HCT116 (cell line): ENCODE measurements at regions not wholly inside any gene's neighbourhood (a gene's known extent, or its start where the extent isn't known, plus 50 kb on each side); places are given as distances from the start of the nearest gene placed in this dataset.

ENCODE experiments used
- CBX3 ChIP-seq: IDR thresholded peaks from 2 replicates; pipeline ENCODE4 v1.6.1; 2012; ENCODE audit warnings: low read depth
- EZH2 ChIP-seq: fragments of 200-600 bp; sonication (generic); IDR thresholded peaks from 2 replicates; pipeline ENCODE4 v1.6.1; 2017; ENCODE audit warnings: antibody characterized with exemption, mixed run types
- EZH2phosphoT487 ChIP-seq: fragments of 200-600 bp; IDR thresholded peaks from 2 replicates; pipeline ENCODE4 v1.6.1; 2018; ENCODE audit warnings: antibody characterized with exemption, borderline replicate concordance
- POLR2A ChIP-seq: IDR thresholded peaks from 2 replicates; pipeline ENCODE4 v1.7.0; 2011; ENCODE audit warnings: borderline replicate concordance; ENCODE audit not compliant: insufficient read depth, insufficient read length; ENCODE audit errors: extremely low read depth
- POLR2AphosphoS5 ChIP-seq: IDR thresholded peaks from 2 replicates; pipeline ENCODE4 v1.6.1; 2011; ENCODE audit warnings: mild to moderate bottlenecking, low read depth, low read length, moderate library complexity
- RAD21 ChIP-seq: IDR thresholded peaks from 2 replicates; pipeline ENCODE4 v1.6.1; 2012; ENCODE audit warnings: low read depth, mild to moderate bottlenecking
- REST ChIP-seq: IDR thresholded peaks from 2 replicates; pipeline ENCODE4 v1.6.1; 2012; ENCODE audit warnings: low read depth
- TF ChIP-seq, protein P1 (sequence below), 3 experiments: fragments of 200-600 bp in 1 of 3; sonication (generic) in 1 of 3; IDR thresholded peaks in 2 of 3; conservative IDR thresholded peaks in 1 of 3; 2 replicates each; pipeline ENCODE4 v1.5.1; 2012 to 2017; ENCODE audit warnings: low read depth in 2 of 3, low read length in 2 of 3, antibody characterized with exemption in 1 of 3, borderline replicate concordance in 1 of 3, control low read depth in 1 of 3, mild to moderate bottlenecking in 1 of 3, mixed read lengths in 1 of 3, mixed run types in 1 of 3, moderate library complexity in 1 of 3; ENCODE audit not compliant: insufficient read depth in 1 of 3

DNA sequence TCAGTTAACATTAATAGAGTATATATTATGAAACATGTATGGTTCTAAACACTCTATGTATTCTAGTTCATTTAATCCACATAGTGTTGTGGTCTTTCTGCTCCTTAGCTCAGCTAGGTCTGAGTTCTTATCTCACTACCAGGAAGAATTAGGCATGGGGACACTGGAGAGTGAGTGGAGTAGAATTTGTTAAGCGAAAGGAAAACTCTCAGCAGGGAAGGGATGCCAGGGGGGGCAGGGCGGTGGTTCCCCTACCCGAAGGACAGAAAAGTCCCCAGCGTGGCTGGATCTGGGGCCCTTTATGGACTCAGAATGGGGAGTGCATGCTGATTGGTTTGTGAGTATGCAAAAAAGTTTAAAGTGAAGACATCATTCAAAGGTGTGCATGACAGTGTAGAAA lies 727.5 kb downstream of the TBC1D32 start:
- TF ChIP-seq, protein P1, sequence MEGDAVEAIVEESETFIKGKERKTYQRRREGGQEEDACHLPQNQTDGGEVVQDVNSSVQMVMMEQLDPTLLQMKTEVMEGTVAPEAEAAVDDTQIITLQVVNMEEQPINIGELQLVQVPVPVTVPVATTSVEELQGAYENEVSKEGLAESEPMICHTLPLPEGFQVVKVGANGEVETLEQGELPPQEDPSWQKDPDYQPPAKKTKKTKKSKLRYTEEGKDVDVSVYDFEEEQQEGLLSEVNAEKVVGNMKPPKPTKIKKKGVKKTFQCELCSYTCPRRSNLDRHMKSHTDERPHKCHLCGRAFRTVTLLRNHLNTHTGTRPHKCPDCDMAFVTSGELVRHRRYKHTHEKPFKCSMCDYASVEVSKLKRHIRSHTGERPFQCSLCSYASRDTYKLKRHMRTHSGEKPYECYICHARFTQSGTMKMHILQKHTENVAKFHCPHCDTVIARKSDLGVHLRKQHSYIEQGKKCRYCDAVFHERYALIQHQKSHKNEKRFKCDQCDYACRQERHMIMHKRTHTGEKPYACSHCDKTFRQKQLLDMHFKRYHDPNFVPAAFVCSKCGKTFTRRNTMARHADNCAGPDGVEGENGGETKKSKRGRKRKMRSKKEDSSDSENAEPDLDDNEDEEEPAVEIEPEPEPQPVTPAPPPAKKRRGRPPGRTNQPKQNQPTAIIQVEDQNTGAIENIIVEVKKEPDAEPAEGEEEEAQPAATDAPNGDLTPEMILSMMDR (IDR thresholded peaks at IDR 0.05 in 2 of 3, conservative IDR thresholded peaks at IDR 0.05 in 1 of 3; ENCODE audit: borderline replicate concordance in 1 of 3, insufficient read depth in 1 of 3, low read depth in 2 of 3, low read length in 2 of 3) = no peak
- no peak for TF ChIP-seq EZH2
- no peak for TF ChIP-seq REST
- no peak for TF ChIP-seq CBX3
- no peak for TF ChIP-seq POLR2A
- no peak for TF ChIP-seq POLR2AphosphoS5
- no peak for TF ChIP-seq RAD21
- TF ChIP-seq EZH2phosphoT487 = no peak
